ENCODE measurements at regions not wholly inside any gene's neighbourhood (a gene's known extent, or its start where the extent isn't known, plus 50 kb on each side); places are given as distances from the start of the nearest gene placed in this dataset.

- H3K9me3 Mint-ChIP-seq: no peaks in the 10 kb centered on the region
- peak overlapping the region in 5 of 6 donors; percentile 19 to 91 (median 78) for H3K27ac Mint-ChIP-seq
- no peaks in the 10 kb centered on the region for H3K36me3 Mint-ChIP-seq
- no peak for DNase-seq
- H3K4me1 Mint-ChIP-seq: peaks cover 31 to 44% of the 10 kb centered on the region in 2 donors
- peak overlapping the region in 4 of 5 donors; percentile 10 to 42 (median 14) for H3K4me3 Mint-ChIP-seq
- peaks cover 2 to 5% (median 5%) of the 10 kb centered on the region in 3 donors for H3K27me3 Mint-ChIP-seq (ENCODE audit: low read depth in 3 of 3)
Observed at GRCh38 chr5:56587381-56588130, 227.8 kb upstream of the MAP3K1 start.

GRCh38 chr5:56585999-56586691 lies 229.2 kb upstream of the MAP3K1 start:
- Mint-ChIP-seq H3K4me1 (peaks cover 31 to 44% of the 10 kb centered on the region in 2 donors), H3K27me3 (ENCODE audit: low read depth in 3 of 3) (peaks cover 3 to 5% (median 5%) of the 10 kb centered on the region in 3 donors), H3K9me3 (no peaks in the 10 kb centered on the region), H3K36me3 (no peaks in the 10 kb centered on the region), H3K4me3 (no peak overlapping the region), H3K27ac (no peak overlapping the region)
- DNase-seq: no peak

- Mint-ChIP-seq H3K36me3 (no peaks in the 10 kb centered on the region), H3K27me3 (ENCODE audit: low read depth in 3 of 3) (peaks cover 3 to 5% (median 5%) of the 10 kb centered on the region in 3 donors), H3K9me3 (no peaks in the 10 kb centered on the region), H3K4me1 (peaks cover 31 to 44% of the 10 kb centered on the region in 2 donors), H3K27ac (no peak overlapping the region), H3K4me3 (no peak overlapping the region)
- no peak for DNase-seq
Observed at GRCh38 chr5:56585461-56585860, 229.9 kb upstream of the MAP3K1 start.

- Mint-ChIP-seq H3K36me3 (no peaks in the 10 kb centered on the region), H3K9me3 (no peaks in the 10 kb centered on the region), H3K27me3 (ENCODE audit: low read depth in 3 of 3) (peaks cover 2 to 3% (median 3%) of the 10 kb centered on the region in 3 donors), H3K4me1 (peaks cover 5 to 11% of the 10 kb centered on the region in 2 donors), H3K27ac (no peak overlapping the region), H3K4me3 (no peak overlapping the region)
- no peak for DNase-seq
Observed at GRCh38 chr5:56581426-56581825, 233.9 kb upstream of the MAP3K1 start.

GRCh38 chr5:56580864-56581263 lies 234.5 kb upstream of the MAP3K1 start:
- H3K4me3 Mint-ChIP-seq: no peak overlapping the region
- H3K36me3 Mint-ChIP-seq: no peaks in the 10 kb centered on the region
- H3K9me3 Mint-ChIP-seq: no peaks in the 10 kb centered on the region
- H3K27ac Mint-ChIP-seq: no peak overlapping the region
- H3K27me3 Mint-ChIP-seq (ENCODE audit: low read depth in 3 of 3): peaks cover 0 to 3% (median 3%) of the 10 kb centered on the region in 3 donors
- no peak for DNase-seq
- H3K4me1 Mint-ChIP-seq: peaks cover 5 to 11% of the 10 kb centered on the region in 2 donors

GRCh38 chr5:56575821-56576220 lies 239.5 kb upstream of the MAP3K1 start:
- Mint-ChIP-seq H3K4me3 (no peak overlapping the region), H3K36me3 (no peaks in the 10 kb centered on the region), H3K27me3 (ENCODE audit: low read depth in 3 of 3) (peaks cover 2 to 3% (median 2%) of the 10 kb centered on the region in 3 donors), H3K4me1 (no peaks in the 10 kb centered on the region), H3K27ac (no peak overlapping the region), H3K9me3 (peaks cover 0 to 11% (median 0%) of the 10 kb centered on the region in 6 donors)
- DNase-seq: no peak

- Mint-ChIP-seq H3K27me3 (ENCODE audit: low read depth in 3 of 3) (peaks cover 0 to 3% (median 2%) of the 10 kb centered on the region in 3 donors), H3K4me3 (no peak overlapping the region), H3K36me3 (no peaks in the 10 kb centered on the region), H3K4me1 (no peaks in the 10 kb centered on the region), H3K27ac (no peak overlapping the region), H3K9me3 (peaks cover 0 to 11% (median 0%) of the 10 kb centered on the region in 6 donors)
- DNase-seq: no peak
Observed at GRCh38 chr5:56574778-56575177, 240.6 kb upstream of the MAP3K1 start.

GRCh38 chr5:56569566-56569965 lies 245.8 kb upstream of the MAP3K1 start:
- H3K4me3 Mint-ChIP-seq: no peak overlapping the region
- no peaks in the 10 kb centered on the region for H3K4me1 Mint-ChIP-seq
- H3K36me3 Mint-ChIP-seq: no peaks in the 10 kb centered on the region
- peaks cover 0 to 11% (median 0%) of the 10 kb centered on the region in 6 donors for H3K9me3 Mint-ChIP-seq
- no peak overlapping the region for H3K27ac Mint-ChIP-seq
- H3K27me3 Mint-ChIP-seq (ENCODE audit: low read depth in 3 of 3): peaks cover 0 to 2% (median 0%) of the 10 kb centered on the region in 3 donors
- no peak for DNase-seq

- Mint-ChIP-seq H3K4me1 (no peaks in the 10 kb centered on the region), H3K9me3 (peaks cover 0 to 8% (median 0%) of the 10 kb centered on the region in 6 donors), H3K27ac (no peak overlapping the region), H3K4me3 (no peak overlapping the region), H3K36me3 (no peaks in the 10 kb centered on the region), H3K27me3 (ENCODE audit: low read depth in 3 of 3) (no peaks in the 10 kb centered on the region)
- DNase-seq: no peak
Observed at GRCh38 chr5:56569076-56569475, 246.3 kb upstream of the MAP3K1 start.

- no peak overlapping the region for H3K27ac Mint-ChIP-seq
- H3K36me3 Mint-ChIP-seq: no peaks in the 10 kb centered on the region
- no peaks in the 10 kb centered on the region for H3K4me1 Mint-ChIP-seq
- H3K4me3 Mint-ChIP-seq: no peak overlapping the region
- peaks cover 0 to 3% (median 0%) of the 10 kb centered on the region in 3 donors for H3K27me3 Mint-ChIP-seq (ENCODE audit: low read depth in 3 of 3)
- no peak for DNase-seq
- H3K9me3 Mint-ChIP-seq: peaks cover 0 to 2% (median 0%) of the 10 kb centered on the region in 6 donors
Observed at GRCh38 chr5:56567278-56567677, 248.1 kb upstream of the MAP3K1 start.

GRCh38 chr5:56566374-56567249 lies 248.7 kb upstream of the MAP3K1 start:
- Mint-ChIP-seq H3K27ac (no peak overlapping the region), H3K4me3 (no peak overlapping the region), H3K36me3 (no peaks in the 10 kb centered on the region)

GRCh38 chr5:56565644-56566043 lies 249.7 kb upstream of the MAP3K1 start:
- H3K4me1 Mint-ChIP-seq: peaks cover 5 to 9% of the 10 kb centered on the region in 2 donors
- no peak overlapping the region for H3K27ac Mint-ChIP-seq
- DNase-seq: no peak
- H3K36me3 Mint-ChIP-seq: no peaks in the 10 kb centered on the region
- no peak overlapping the region for H3K4me3 Mint-ChIP-seq
- no peaks in the 10 kb centered on the region for H3K9me3 Mint-ChIP-seq
- peaks cover 0 to 3% (median 0%) of the 10 kb centered on the region in 3 donors for H3K27me3 Mint-ChIP-seq (ENCODE audit: low read depth in 3 of 3)

More at GRCh38 chr5:56566374-56567249, 248.7 kb upstream of the MAP3K1 start:
- Mint-ChIP-seq H3K4me1 (peaks cover 0 to under 1% of the 10 kb centered on the region in 2 donors), H3K9me3 (no peaks in the 10 kb centered on the region), H3K27me3 (ENCODE audit: low read depth in 3 of 3) (peaks cover 0 to 3% (median 0%) of the 10 kb centered on the region in 3 donors)
- DNase-seq: no peak

GRCh38 chr5:56565283-56565615 lies 250.1 kb upstream of the MAP3K1 start:
- Mint-ChIP-seq H3K27me3 (ENCODE audit: low read depth in 3 of 3) (peaks cover under 1 to 3% (median under 1%) of the 10 kb centered on the region in 3 donors), H3K9me3 (no peaks in the 10 kb centered on the region), H3K27ac (no peak overlapping the region), H3K4me3 (no peak overlapping the region), H3K4me1 (peaks cover 5 to 9% of the 10 kb centered on the region in 2 donors), H3K36me3 (no peaks in the 10 kb centered on the region)
- no peak for DNase-seq

All from immature natural killer cell (primary cell).